ENCODE measurements at regions not wholly inside any gene's neighbourhood (a gene's known extent, or its start where the extent isn't known, plus 50 kb on each side); places are given as distances from the start of the nearest gene placed in this dataset.

DNA sequence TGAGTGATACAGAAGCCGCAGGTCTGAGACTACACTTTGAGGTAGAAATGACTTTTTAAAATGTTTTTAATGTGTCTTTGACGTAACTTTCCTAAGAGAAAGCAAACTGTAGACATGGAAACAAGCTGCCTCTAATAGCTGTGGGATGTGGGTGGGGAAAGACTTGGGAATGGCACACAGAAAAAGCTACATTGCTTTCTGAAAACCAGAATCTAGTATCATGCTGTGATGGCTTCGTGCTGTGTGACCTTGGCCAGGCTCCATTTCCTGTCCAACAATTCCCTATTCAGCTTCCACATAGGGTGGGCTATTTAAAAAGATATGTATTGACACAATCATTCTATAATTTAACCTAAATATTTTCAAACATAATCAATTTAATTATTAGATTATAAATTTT lies 909.1 kb downstream of the NCAM2 start:
- H3K4me3 ChIP-seq (ENCODE audit: low read depth in 1 of 3, low read length in 3 of 3): no peak overlapping the region
- DNase-seq (no peak), FAIRE-seq (no peak)
- H3K4me1 ChIP-seq (ENCODE audit: control insufficient read depth in 3 of 3, insufficient read depth in 2 of 3, low read depth in 1 of 3, low read length in 2 of 3): no peaks in the 10 kb centered on the region
- 55 to 71% (median 58%) methylated on average over 3 of the region's 3 CpGs for WGBS, 3 donors
- peaks cover 1 to 10% of the 10 kb centered on the region in 2 donors for H3K9me3 ChIP-seq (ENCODE audit: control insufficient read depth in 2 of 2, insufficient read depth in 1 of 2, low read depth in 1 of 2, low read length in 1 of 2)
- no peaks in the 10 kb centered on the region for H3K36me3 ChIP-seq (ENCODE audit: control insufficient read depth in 3 of 3, insufficient read depth in 2 of 3, low read depth in 1 of 3, low read length in 3 of 3)
- no peaks in the 10 kb centered on the region for H3K27me3 ChIP-seq (ENCODE audit: control insufficient read depth in 3 of 3, insufficient read depth in 3 of 3, low read length in 3 of 3)
- H3K27ac ChIP-seq (ENCODE audit: low read depth in 1 of 3, low read length in 2 of 3): no peak overlapping the region

DNA sequence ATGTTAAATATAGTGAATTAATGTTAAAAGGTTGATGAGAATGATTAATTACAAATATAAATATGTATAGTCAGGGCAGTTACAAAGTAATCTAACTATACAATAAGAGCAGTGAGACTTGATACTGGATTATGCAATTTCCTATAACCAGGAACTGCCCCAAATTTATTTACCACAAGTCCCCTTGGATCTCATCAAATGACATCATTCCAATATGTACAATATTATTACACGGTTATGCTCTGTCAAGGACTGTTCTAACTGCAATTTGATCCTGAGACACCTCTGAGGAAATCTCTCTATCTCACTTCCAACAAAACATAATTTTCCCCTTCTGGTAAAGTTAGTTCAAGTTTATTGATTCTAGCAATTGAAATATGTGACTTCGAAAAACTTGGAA lies 917.6 kb downstream of the NCAM2 start:
- H3K4me1 ChIP-seq (ENCODE audit: control insufficient read depth in 3 of 3, insufficient read depth in 2 of 3, low read depth in 1 of 3, low read length in 2 of 3): no peaks in the 10 kb centered on the region
- H3K36me3 ChIP-seq (ENCODE audit: control insufficient read depth in 3 of 3, insufficient read depth in 2 of 3, low read depth in 1 of 3, low read length in 3 of 3): no peaks in the 10 kb centered on the region
- H3K9me3 ChIP-seq (ENCODE audit: control insufficient read depth in 2 of 2, insufficient read depth in 1 of 2, low read depth in 1 of 2, low read length in 1 of 2): no peaks in the 10 kb centered on the region
- no peak for DNase-seq
- H3K27me3 ChIP-seq (ENCODE audit: control insufficient read depth in 3 of 3, insufficient read depth in 3 of 3, low read length in 3 of 3): no peaks in the 10 kb centered on the region
- FAIRE-seq: no peak
- 31 to 75% (median 67%) methylated on average over 2 of the region's 2 CpGs for WGBS, 3 donors
- no peak overlapping the region for H3K27ac ChIP-seq (ENCODE audit: low read depth in 1 of 3, low read length in 2 of 3)
- H3K4me3 ChIP-seq (ENCODE audit: low read depth in 1 of 3, low read length in 3 of 3): no peak overlapping the region

DNA sequence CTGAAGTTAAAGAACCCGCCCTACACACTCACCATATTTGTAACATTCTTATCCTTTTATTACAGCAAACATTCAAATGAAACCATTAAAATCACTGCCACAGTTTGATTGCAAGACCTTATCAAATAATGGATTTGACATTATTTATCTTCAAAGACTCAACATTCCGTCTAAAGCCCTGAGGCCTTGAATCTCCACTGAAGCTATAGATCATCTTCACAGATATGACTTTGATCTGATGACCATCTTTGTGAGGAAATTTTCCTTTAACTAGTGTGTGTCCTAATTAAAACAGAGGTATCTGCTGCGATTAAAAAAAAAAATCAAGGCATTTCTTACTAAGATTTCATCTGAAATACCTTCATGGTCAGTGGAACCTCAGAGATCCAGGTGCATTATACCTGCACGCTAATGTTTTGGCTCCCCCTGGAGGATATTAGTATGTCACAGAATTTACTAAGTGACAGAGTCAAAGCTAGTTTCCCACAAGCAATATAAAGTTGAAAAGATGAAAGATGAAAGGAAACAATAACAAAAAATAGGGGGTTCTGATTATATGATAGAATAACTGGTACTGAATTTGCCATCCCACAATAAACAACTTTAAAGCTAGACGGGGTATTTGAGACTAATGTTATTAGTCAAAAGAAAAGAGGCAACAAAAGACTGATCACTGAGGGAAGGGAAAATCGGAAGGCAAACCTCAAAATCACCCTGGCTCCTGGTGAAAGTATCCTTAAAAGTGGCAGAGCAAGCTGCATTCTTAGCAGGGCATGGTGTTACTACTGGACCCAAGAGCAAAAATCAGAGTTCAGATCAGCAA lies 923.4 kb downstream of the NCAM2 start:
- no peak overlapping the region for H3K27ac ChIP-seq (ENCODE audit: low read depth in 1 of 3, low read length in 2 of 3)
- H3K9me3 ChIP-seq (ENCODE audit: control insufficient read depth in 2 of 2, insufficient read depth in 1 of 2, low read depth in 1 of 2, low read length in 1 of 2): no peaks in the 10 kb centered on the region
- H3K4me3 ChIP-seq (ENCODE audit: low read depth in 1 of 3, low read length in 3 of 3): no peak overlapping the region
- no peaks in the 10 kb centered on the region for H3K27me3 ChIP-seq (ENCODE audit: control insufficient read depth in 3 of 3, insufficient read depth in 3 of 3, low read length in 3 of 3)
- FAIRE-seq (no peak), DNase-seq (peak; percentile 5 to 38)
- H3K36me3 ChIP-seq (ENCODE audit: control insufficient read depth in 3 of 3, insufficient read depth in 2 of 3, low read depth in 1 of 3, low read length in 3 of 3): no peaks in the 10 kb centered on the region
- WGBS, 3 donors: 43 to 52% (median 44%) methylated on average over 6 of the region's 6 CpGs
- H3K4me1 ChIP-seq (ENCODE audit: control insufficient read depth in 3 of 3, insufficient read depth in 2 of 3, low read depth in 1 of 3, low read length in 2 of 3): no peaks in the 10 kb centered on the region

DNA sequence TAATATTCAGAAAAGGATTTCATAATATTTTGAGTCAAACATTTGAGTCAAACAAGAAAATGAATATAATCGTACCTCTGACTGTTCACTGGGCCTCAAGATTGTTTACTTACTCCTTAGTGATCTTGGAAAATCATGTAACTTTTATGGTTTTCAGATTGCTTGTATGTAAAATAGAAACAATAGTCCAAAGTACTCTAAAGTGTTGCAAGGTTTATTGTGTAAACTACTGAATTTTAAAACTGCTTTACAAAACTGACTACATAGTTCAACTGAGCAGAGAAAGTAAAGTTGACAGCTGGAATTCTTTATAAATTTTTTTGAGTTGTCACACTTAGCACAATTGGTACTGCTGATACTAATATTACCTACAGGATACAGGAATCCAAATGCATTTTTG lies 931.0 kb downstream of the NCAM2 start:
- Histone ChIP-seq H3K9me3 (ENCODE audit: control insufficient read depth in 2 of 2, insufficient read depth in 1 of 2, low read depth in 1 of 2, low read length in 1 of 2) (no peaks in the 10 kb centered on the region), H3K4me3 (ENCODE audit: low read depth in 1 of 3, low read length in 3 of 3) (no peak overlapping the region), H3K4me1 (ENCODE audit: control insufficient read depth in 3 of 3, insufficient read depth in 2 of 3, low read depth in 1 of 3, low read length in 2 of 3) (no peaks in the 10 kb centered on the region), H3K27ac (ENCODE audit: low read depth in 1 of 3, low read length in 2 of 3) (no peak overlapping the region), H3K27me3 (ENCODE audit: control insufficient read depth in 3 of 3, insufficient read depth in 3 of 3, low read length in 3 of 3) (no peaks in the 10 kb centered on the region), H3K36me3 (ENCODE audit: control insufficient read depth in 3 of 3, insufficient read depth in 2 of 3, low read depth in 1 of 3, low read length in 3 of 3) (no peaks in the 10 kb centered on the region)
- 16 to 44% (median 31%) methylated on average over 1 of the region's 1 CpG for WGBS, 3 donors
- FAIRE-seq: no peak
- DNase-seq: peak in 1 of 2 donors; percentile 62

DNA sequence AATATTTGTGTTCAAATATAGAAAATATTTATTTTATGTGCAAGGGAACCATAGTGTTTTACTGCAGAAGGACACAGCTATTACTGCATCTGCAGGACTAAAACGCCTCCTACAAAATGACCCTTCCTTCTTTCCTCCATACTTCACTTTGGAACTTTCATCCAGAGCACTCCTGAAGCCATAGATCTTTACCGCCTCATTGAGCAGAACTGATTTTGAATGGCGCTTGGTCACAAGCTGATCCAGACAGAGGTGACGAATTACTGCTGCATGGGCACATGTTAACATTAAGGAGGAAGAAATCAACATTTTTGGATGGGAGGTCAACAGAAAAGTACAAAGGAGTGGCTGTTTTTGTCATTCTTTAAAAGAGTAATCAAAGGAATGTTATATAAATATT lies 931.6 kb downstream of the NCAM2 start:
- 79 to 84% (median 81%) methylated on average over 4 of the region's 4 CpGs for WGBS, 3 donors
- no peaks in the 10 kb centered on the region for H3K9me3 ChIP-seq (ENCODE audit: control insufficient read depth in 2 of 2, insufficient read depth in 1 of 2, low read depth in 1 of 2, low read length in 1 of 2)
- H3K36me3 ChIP-seq (ENCODE audit: control insufficient read depth in 3 of 3, insufficient read depth in 2 of 3, low read depth in 1 of 3, low read length in 3 of 3): no peaks in the 10 kb centered on the region
- H3K27ac ChIP-seq (ENCODE audit: low read depth in 1 of 3, low read length in 2 of 3): no peak overlapping the region
- no peaks in the 10 kb centered on the region for H3K27me3 ChIP-seq (ENCODE audit: control insufficient read depth in 3 of 3, insufficient read depth in 3 of 3, low read length in 3 of 3)
- no peak for DNase-seq
- FAIRE-seq: no peak
- no peaks in the 10 kb centered on the region for H3K4me1 ChIP-seq (ENCODE audit: control insufficient read depth in 3 of 3, insufficient read depth in 2 of 3, low read depth in 1 of 3, low read length in 2 of 3)
- H3K4me3 ChIP-seq (ENCODE audit: low read depth in 1 of 3, low read length in 3 of 3): no peak overlapping the region

DNA sequence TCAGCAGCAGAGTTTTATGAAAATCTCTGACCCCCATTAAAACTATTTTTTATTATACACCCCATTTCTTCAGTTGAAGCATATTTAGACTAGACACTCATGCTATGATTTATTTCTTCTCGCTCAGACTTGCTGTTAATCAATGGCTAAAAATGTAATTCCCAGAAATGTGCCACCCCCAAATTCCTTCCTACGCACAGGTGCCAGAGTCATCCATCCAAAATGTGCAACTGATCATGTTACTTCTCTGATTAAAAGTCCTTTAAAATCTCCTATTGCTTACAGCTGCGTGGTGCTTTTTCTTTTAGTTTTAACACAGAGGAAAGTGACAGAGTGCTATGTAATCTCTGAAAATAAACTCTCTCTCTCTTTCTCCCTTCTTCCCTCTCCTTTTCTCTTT lies 954.4 kb downstream of the NCAM2 start:
- H3K27ac ChIP-seq (ENCODE audit: low read depth in 1 of 3, low read length in 2 of 3): no peak overlapping the region
- WGBS, 3 donors: 73 to 86% (median 86%) methylated on average over 3 of the region's 3 CpGs
- FAIRE-seq: no peak
- H3K36me3 ChIP-seq (ENCODE audit: control insufficient read depth in 3 of 3, insufficient read depth in 2 of 3, low read depth in 1 of 3, low read length in 3 of 3): no peaks in the 10 kb centered on the region
- no peak overlapping the region for H3K4me3 ChIP-seq (ENCODE audit: low read depth in 1 of 3, low read length in 3 of 3)
- no peaks in the 10 kb centered on the region for H3K4me1 ChIP-seq (ENCODE audit: control insufficient read depth in 3 of 3, insufficient read depth in 2 of 3, low read depth in 1 of 3, low read length in 2 of 3)
- no peaks in the 10 kb centered on the region for H3K9me3 ChIP-seq (ENCODE audit: control insufficient read depth in 2 of 2, insufficient read depth in 1 of 2, low read depth in 1 of 2, low read length in 1 of 2)
- H3K27me3 ChIP-seq (ENCODE audit: control insufficient read depth in 3 of 3, insufficient read depth in 3 of 3, low read length in 3 of 3): no peaks in the 10 kb centered on the region
- no peak for DNase-seq

DNA sequence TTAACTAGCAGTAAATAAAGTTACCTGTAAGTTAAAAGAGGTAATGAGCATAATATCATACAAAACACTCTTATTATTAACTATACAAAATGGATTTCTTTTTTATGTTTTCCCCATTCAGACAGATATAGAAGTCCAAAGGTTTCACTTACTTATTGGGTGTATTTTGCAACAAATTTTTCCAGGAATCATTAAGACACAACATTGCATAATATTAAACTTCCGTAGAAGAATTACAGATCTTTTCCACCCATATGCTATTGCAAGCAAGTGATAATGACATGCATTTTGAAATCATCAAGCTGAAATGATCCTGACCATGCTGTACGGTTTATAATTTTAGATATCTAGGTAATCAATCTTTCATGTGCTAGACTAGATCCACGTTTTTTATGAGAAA lies 957.0 kb downstream of the NCAM2 start:
- Histone ChIP-seq H3K36me3 (ENCODE audit: control insufficient read depth in 3 of 3, insufficient read depth in 2 of 3, low read depth in 1 of 3, low read length in 3 of 3) (no peaks in the 10 kb centered on the region), H3K4me3 (ENCODE audit: low read depth in 1 of 3, low read length in 3 of 3) (no peak overlapping the region), H3K4me1 (ENCODE audit: control insufficient read depth in 3 of 3, insufficient read depth in 2 of 3, low read depth in 1 of 3, low read length in 2 of 3) (no peaks in the 10 kb centered on the region), H3K27me3 (ENCODE audit: control insufficient read depth in 3 of 3, insufficient read depth in 3 of 3, low read length in 3 of 3) (no peaks in the 10 kb centered on the region), H3K27ac (ENCODE audit: low read depth in 1 of 3, low read length in 2 of 3) (no peak overlapping the region), H3K9me3 (ENCODE audit: control insufficient read depth in 2 of 2, insufficient read depth in 1 of 2, low read depth in 1 of 2, low read length in 1 of 2) (no peaks in the 10 kb centered on the region)
- DNase-seq (peak in 1 of 2 donors; percentile 2), FAIRE-seq (no peak)
- 53 to 65% (median 60%) methylated on average over 3 of the region's 3 CpGs for WGBS, 3 donors

DNA sequence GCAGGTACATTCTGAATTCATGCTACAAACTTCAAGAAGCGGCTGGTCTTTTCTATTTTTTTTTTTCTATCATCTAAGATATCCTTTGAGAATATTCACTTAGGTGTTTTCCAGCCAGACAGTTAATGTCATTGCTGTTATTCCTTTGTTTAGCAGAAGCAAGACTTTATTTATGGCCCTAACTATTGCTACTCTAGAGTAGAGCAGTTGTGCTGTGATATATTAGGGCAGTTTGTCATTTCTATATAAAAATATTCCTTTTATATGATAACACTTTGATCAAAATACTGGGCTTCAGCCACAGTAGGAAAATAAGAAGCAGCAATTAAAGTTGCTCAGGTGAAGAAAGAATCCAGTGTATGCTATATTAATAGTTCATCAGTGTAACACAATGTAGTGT lies 959.3 kb downstream of the NCAM2 start:
- H3K27ac ChIP-seq (ENCODE audit: low read depth in 1 of 3, low read length in 2 of 3): no peak overlapping the region
- H3K4me3 ChIP-seq (ENCODE audit: low read depth in 1 of 3, low read length in 3 of 3): no peak overlapping the region
- FAIRE-seq (no peak), DNase-seq (no peak)
- no peaks in the 10 kb centered on the region for H3K36me3 ChIP-seq (ENCODE audit: control insufficient read depth in 3 of 3, insufficient read depth in 2 of 3, low read depth in 1 of 3, low read length in 3 of 3)
- H3K9me3 ChIP-seq (ENCODE audit: control insufficient read depth in 2 of 2, insufficient read depth in 1 of 2, low read depth in 1 of 2, low read length in 1 of 2): no peaks in the 10 kb centered on the region
- H3K4me1 ChIP-seq (ENCODE audit: control insufficient read depth in 3 of 3, insufficient read depth in 2 of 3, low read depth in 1 of 3, low read length in 2 of 3): no peaks in the 10 kb centered on the region
- WGBS, 3 donors: 79 to 85% (median 82%) methylated on average over 1 of the region's 1 CpG
- no peaks in the 10 kb centered on the region for H3K27me3 ChIP-seq (ENCODE audit: control insufficient read depth in 3 of 3, insufficient read depth in 3 of 3, low read length in 3 of 3)

DNA sequence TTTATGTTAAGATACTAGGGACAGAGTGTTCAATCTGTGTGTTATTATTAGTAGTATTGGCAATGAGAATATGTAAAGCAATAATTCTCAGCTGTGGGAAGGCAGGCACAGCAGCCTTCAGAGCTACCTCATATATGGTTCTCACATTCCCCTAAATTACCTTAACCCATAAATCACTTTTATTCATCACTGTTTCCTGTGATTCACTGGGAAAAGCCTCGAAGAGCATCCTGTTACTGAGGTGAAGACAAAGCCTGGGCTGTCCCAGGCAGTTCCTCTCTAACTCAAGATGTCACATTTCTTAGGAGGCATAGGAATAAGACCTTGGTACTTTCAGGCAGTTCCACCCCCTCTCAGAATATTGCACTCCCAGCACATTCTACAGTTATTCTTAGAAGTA lies 965.7 kb downstream of the NCAM2 start:
- no peak for DNase-seq
- no peaks in the 10 kb centered on the region for H3K27me3 ChIP-seq (ENCODE audit: control insufficient read depth in 3 of 3, insufficient read depth in 3 of 3, low read length in 3 of 3)
- H3K4me3 ChIP-seq (ENCODE audit: low read depth in 1 of 3, low read length in 3 of 3): no peak overlapping the region
- H3K9me3 ChIP-seq (ENCODE audit: control insufficient read depth in 2 of 2, insufficient read depth in 1 of 2, low read depth in 1 of 2, low read length in 1 of 2): peaks cover 0 to 12% of the 10 kb centered on the region in 2 donors
- FAIRE-seq: no peak
- WGBS, 3 donors: 36 to 41% (median 37%) methylated on average over 1 of the region's 1 CpG
- no peak overlapping the region for H3K27ac ChIP-seq (ENCODE audit: low read depth in 1 of 3, low read length in 2 of 3)
- H3K4me1 ChIP-seq (ENCODE audit: control insufficient read depth in 3 of 3, insufficient read depth in 2 of 3, low read depth in 1 of 3, low read length in 2 of 3): no peaks in the 10 kb centered on the region
- no peaks in the 10 kb centered on the region for H3K36me3 ChIP-seq (ENCODE audit: control insufficient read depth in 3 of 3, insufficient read depth in 2 of 3, low read depth in 1 of 3, low read length in 3 of 3)

All from small intestine (tissue), 7 donors.